Midbrain (tissue), 1 donor: ENCODE measurements at regions not wholly inside any gene's neighbourhood (a gene's known extent, or its start where the extent isn't known, plus 50 kb on each side); places are given as distances from the start of the nearest gene placed in this dataset.

Experiments used
- DNase-seq: peaks from one replicate; lab custom pipeline; 2025; lab: John Stamatoyannopoulos, UW

DNA sequence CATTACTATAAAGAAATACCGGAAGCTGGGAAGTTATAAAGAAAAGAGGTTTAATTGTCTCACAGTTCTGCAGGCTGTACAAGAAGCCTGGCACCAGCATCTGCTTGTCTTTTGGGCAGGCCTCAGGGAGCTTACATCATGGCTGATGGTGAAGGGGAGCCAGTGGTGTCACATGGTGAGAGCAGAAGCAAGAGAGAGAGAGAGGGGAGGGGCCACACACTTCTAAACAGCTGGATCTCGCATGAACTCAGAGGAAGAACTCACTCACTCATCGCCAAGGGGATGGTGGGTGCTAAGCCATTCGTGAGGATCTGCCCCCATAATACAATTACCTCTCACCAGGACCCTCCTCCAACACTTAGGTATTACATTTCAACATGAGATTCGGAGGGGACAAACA, 51.8 kb upstream of the ANKRD34C start:
- DNase-seq, result no peak

DNA sequence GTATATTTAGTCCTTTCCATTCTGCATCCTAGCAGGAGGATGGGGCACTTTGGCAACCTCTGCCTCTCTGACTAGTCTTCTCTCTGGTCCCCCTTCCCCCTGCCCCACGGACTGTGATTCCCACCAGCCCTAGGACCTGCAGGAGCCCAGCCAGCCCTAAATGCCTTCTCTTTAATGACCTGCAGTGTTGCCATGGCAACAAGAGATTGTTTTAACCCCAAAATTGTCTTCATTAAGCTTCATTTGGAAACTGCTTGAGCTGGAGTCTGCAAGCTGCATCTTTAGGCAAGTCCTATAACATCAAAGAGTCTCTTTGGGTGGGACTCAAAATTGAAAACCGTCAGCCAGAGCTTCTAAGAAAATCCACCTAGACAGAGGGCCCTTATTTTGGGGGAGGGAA, 59.7 kb upstream of the ANKRD34C start:
- DNase-seq, result no peak

DNA sequence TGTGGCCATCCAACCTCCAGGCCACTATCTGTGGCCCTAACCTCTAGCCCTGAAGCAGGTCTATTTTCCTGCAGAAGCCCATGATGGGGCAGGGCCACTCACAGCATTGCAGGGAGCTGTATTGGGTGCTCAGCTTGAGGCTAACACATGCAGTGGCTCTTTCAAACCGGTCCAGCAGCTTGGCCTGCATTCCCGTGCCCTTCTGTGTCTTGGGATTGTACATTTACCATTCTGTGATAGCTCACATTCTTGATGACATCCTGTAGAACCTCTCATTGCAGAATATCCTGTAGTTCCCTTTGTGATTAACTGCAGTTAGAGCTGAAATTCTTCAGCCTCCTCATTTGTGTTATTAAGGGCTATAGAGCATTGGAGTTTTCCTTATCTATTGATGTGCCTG, 60.8 kb upstream of the ANKRD34C start:
- no peak for DNase-seq

DNA sequence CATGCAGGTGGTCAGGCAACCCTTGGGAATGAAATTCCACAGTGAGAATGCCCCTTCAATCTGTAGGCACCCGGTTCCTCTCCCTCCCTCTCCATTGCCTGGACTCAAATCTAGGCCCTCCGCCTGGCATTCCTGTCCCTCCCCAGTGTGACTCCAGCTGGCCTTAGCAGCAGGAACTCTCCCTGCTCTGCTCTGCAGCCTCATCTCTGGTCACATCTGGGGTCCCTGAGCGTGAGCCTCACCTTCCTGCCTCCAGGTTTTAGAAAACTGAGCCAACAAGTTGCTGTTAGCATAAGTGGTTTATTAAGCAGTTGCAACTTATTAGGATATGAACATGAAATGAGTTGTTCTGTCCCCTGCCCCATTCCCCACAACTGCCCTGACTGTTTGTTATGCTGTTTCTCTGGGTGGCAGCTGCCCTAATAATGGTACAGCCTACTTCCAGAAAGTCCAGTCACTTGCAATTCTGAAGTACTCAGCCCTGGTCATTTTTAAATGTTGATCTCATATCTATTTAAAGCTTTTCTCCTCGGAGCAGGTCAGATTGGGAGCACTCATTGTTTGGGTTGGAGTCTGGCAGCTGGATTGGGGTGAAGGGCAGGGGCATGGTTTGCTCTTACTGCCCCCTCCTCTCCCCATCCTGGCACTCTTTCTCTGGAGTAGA, 63.0 kb upstream of the ANKRD34C start:
- DNase-seq, result no peak

DNA sequence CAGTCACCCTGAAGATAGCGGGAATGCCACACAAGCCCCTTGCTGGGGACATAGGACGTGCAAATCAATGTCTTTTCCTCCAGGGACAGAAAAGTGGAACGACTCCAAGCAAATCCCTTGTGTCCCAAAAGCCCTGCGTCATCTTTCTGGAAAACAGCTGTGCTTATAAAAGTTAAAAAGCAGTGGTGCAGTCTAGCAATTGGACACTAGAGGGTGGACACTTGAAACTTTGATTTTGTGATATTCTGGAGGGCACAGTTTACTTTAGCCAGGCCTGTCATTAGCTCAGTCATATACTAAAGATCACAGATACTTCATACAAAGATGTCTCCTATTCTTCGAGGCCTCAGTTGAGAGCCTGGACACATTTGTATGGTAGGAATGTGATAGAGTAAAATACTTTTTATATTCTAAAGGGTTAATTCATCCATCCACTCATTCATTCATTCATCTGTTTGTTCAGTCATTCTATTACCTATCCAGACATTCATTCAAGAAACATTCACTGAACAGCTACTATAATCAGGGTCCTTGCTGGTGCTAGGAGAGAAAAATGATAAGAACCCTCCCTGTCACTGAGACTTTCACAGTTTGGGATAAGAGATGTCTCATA, 63.8 kb upstream of the ANKRD34C start:
- DNase-seq, result no peak

DNA sequence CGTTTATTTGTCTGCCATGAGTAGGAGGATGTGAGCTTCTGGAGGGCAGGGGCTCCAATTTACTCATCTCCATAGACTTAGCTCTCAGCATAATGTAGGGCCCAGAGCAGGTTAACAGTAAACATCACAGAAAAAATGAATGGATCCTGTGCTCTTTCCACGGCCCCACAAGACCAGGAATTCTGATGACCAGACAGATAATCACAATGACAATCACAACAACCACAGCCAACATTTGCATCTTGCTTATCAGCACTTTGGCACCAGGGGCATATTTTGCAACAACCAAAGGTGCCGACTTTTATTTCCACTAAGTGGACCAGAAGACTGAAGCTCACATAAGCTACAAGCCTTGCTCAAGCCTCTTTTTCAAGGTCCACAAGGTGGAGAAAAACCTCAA, 68.9 kb upstream of the ANKRD34C start:
- no peak for DNase-seq

DNA sequence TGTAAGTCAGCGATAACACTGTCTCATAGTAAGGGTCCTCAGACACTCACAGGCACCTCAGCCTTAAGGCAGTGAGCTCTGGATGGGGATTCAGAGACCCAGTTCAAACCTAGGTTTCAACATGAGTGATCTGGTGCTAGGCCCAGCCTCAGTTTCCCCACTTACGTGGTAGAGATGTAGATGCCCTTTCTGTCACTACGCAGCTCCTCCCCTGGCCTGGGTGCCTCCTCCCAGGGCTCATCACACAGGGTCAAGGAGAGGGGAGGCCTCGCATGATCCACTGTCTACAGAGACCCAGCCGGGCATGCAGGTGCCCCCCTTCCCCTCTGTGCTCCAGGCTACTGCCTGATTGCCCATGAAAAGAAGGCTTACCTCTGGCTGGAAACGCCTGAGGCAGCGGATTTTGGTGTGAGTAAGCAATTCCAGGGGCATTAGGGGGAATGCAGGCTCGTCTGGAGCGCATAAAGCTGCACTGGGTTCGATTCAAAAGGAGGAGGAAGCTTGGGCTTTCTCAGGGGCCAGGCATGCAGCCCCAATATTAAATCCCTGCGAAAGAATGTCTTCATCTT, 69.8 kb upstream of the ANKRD34C start:
- DNase-seq, result no peak

DNA sequence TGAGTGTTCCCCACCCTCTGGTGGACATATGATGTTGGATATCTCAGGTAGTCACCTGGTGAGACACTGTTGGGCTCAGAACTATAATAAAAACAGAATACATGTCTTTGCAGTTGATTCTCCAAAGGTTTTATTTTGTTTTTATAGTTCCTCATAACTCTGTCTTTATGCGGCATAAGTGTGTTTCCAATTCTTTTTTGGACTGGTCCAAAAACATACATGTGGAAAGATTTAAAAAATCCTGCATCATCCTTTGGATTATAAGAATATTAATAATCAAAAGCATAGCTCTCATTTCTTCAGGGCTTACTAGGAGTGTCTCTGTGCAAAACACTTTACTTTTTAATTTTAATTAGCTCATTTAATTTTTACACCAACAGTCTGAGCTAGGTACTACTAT, 71.0 kb upstream of the ANKRD34C start:
- no peak for DNase-seq

DNA sequence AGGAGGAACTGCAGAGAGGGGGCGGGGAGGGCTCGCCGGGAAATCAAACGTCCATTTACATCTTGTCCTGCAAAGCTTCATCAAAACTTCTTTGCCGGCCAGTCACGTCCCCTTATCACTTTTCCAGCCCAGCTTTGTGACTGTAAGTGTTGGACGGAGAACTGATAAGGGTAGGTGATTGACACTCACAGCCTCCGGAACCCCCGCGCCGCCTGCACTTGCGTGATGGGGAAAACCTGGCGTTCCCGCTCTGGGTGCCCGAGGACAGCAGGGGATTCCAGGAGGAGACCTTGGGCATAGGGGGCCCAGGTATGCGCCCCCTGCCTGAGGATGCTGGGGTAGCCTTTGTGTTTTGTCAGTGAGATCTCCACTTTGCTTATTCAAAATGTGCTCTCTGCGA, 72.8 kb upstream of the ANKRD34C start:
- no peak for DNase-seq

DNA sequence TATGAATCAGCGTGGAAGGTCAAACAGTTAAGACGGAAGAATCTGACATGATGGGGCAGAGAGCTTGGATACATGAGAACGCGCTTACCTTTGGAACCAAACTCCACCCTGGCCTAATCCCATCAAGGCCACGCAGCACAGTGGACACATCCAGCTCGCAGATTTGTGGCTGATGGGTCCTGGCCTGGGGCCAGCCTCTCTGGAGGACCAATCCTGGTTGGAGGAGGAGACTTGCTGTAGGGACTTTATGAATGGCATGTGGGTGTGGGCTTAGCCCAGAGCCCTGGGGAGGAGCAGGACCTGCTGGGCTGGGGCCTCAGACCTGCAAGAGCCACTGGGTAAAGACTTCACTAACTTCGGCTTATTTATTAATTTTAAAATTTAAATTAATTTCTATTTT, 73.4 kb upstream of the ANKRD34C start:
- DNase-seq, result no peak

DNA sequence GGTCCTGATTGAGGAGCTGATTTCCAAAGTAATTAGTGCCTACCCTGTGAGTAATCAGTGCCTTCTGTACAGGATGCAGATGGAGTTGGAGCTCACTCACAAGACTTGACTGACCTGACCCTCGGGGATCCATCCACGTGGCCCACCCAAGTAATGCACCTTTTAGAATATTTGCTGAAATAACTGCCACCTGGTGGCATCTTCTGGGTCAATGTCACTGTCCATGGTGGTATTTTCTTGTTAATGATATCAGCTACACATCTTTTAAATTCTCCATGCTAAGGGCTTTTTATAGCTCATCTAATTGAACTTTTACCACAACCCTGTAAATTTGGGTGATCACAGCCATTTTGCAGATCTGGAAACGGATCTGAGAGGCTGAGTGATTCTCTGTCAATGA, 74.3 kb upstream of the ANKRD34C start:
- DNase-seq, result no peak

DNA sequence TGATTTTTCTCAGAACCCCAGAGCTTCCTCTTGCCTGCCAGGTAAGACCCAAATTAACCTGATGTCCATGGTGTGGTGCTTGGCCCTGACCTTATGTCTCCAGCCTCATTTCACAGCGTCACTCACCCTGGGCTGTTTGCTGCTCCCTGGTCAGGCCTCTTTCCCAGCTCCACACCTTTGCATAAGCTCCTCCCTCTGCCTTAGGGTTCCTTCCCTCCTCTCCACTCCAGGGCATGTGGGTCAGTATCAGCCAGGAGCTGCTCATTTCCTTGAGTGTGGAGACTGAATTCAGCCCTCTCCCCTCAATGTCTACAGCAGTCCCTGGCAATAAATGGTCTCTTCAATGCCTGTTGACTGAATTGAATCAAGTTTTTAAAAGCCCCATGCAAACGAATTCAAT, 75.6 kb upstream of the ANKRD34C start:
- no peak for DNase-seq

DNA sequence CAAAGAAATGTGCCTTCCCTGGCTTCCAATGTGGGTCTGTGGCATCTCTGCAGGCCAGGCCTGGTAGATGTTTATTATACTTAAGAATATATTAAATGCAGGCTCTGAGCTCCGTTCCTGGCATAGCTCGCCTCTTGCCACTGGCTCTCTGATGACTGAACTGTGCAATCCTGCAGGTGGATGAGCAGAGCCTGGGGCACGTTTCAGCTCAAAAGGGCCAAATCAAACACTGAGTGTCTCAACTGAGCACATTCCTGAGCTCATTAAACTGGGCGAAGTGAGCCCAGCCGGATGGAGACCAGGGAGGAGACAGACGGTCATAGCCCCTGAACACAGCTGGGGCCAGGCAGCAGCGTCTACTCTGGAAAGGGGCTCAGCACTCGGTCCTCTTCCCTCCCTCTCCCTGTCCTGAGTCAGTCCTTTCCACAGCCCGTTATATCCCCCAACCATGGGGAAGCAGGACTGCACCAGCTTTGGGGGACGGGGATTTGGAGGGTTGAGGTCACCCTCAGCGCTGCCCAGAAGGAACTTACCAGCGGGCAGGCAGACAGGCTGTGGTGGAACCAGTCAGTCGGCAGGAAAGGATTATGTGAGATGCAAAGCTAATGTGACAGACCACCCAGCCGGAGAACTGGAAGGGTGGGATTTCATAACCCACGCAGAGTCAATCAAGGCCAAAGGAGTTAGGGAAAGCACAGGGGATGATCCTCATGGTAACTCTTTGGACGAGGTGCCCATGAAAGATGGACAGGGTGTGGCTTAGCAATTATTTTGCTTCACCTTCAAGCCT, 77.4 kb upstream of the ANKRD34C start:
- no peak for DNase-seq

DNA sequence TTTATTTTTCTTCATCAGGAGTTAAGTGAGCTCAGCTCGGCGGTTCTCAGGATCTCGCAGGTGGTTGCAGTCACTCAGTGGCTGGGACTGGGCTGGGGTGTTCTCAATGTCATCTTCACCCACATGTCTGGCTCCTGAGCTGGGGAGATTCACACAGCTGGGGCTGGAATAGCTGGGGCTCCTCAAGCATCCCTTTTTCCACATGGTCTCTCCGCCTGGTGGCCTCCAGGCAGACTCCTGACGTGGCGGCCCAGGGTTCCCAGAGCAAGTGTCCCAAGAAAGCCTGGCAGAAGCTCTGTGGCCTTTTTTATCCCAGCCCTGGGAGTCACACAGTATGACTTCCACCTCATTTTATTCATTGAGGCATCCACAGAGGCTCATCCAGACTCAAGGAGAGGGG, 84.1 kb upstream of the ANKRD34C start:
- no peak for DNase-seq

DNA sequence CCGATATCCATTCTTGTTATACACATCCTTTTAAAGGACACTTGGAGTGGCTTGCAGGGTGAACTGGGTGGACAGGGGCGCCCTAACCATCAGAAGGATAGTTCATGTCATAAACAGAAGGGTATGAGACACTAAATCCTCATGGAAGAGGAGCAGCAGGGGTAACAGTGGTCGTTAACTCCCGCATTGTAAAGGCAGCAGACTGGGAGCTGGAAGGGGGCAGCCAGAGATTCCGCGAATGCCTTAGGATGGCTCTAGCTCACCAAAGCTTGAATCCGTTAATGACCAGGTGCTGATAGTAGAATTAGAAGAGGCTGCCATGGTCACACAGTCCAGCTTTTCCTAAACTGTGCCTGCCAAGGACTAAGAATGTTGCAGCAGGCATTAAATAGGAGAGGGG, 85.2 kb upstream of the ANKRD34C start:
- DNase-seq, result no peak

DNA sequence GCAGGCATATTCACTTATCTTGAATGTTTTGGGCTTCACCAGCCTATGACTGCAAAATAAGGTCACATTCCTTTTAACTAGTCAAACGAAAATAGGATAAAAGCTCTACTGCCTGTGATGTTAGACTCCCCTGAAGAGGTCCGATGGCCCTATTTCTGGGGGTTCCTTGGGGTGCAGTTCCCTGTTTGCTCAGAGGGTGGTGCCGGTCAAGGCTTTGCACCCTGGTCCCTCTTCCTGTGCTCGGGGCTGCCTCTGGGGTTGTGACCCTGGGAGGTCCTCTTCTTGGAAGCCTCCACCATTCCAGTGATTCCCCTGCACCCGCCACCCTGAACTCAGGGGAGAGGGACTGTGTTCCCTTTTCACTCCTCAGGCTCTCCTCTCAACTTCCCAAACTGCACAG, 86.7 kb upstream of the ANKRD34C start:
- no peak for DNase-seq

DNA sequence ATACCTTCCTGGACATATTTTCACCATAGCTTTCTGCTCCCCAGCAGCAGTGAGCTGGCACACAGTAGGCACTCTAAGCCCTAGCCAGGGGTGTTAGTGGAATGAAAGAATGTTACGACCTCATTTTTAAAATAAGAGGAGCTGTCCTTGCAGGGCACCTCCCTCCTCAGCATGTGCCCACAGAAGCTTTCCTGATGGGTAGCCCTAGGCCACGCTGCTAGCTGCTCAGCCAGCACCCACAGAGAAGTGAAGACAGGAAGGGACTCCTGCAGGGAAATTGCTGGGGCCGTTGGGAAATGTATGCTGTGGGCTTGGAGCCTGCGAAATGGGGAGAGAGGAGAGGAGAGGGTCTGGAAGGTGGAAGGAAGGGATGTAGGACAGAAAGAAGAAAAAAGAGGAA, 87.3 kb upstream of the ANKRD34C start:
- no peak for DNase-seq

DNA sequence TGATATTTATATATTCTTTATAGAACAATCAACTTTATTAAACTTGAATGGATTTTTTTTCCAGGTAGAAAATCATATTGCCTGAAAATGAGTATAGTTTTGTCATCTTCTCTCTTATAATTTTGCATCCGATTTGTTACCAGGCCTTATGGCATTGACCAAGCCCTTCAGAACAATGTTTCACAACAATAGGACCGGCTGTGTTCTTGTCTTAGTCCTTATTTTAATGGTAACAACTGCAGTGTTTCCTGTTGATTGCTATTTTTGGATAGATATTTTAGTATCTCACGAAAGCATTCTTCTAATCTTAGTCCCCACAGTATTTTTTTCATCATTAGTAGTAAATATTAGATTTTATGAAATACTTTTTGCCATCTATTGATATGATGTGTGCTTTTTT, 88.1 kb upstream of the ANKRD34C start:
- DNase-seq, result no peak

DNA sequence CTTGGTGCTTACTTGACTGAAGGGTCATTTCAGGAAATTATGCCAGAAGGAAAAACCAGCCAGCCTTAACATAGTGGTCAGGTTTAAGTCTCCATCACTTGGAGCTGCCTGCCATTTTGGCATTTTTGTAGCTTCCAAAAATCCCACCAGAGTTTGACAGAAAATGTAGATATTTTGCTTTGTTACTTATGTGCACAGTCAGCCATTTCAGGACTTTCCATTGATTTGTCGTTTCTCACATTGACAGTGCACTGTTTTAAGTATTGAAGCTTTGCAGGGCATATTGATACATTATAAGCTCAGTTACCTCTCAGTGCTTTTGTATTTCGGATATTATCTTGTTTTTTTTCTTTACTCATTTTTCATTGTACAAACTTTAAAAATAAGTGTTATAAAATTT, 89.0 kb upstream of the ANKRD34C start:
- DNase-seq, result no peak

DNA sequence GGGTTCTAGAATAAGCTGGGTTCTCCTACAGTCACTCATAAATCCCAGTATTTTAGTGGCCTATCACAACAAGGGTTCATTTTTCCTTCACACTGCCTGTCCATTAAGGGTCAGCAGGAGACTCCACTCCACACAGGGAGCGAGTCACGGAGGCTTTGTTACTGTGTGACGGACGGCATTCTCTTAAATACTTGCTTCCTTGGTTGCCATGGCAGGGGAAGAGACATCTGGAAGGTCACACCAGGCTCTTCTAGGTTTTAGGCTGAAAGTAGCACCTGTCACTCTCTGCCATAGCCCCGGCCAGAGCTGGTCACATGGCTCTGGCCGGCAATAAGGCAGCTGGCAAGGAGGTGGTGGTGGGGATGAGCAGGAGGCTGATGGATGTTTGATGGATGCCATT, 89.4 kb upstream of the ANKRD34C start:
- no peak for DNase-seq

DNA sequence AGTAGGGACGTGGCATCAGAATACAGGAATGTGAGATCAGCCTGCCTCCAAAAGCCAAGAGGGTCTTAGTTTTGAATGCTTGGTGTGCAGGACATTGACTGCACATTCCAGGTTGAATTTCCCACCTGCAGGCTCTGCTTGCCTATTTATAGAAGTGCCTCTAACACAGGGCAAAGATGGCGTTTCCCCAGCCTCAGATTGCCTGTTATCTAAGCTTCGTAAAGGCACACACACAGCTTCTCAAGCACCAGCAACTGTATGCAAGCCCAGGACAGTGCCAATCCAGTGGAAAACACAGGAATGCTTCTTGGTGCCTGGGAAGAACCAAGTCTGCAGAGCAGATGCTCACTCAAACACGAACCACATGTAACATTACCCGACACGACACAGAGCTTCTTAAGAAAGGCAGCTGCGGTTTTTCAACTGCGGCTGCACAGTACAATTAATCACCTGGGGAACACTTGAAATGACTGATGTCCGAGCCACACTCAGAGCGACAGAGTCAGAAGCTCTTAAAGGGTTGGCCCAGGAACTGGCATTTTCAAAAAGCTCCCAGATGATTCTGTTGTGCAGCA, 90.0 kb upstream of the ANKRD34C start:
- no peak for DNase-seq

DNA sequence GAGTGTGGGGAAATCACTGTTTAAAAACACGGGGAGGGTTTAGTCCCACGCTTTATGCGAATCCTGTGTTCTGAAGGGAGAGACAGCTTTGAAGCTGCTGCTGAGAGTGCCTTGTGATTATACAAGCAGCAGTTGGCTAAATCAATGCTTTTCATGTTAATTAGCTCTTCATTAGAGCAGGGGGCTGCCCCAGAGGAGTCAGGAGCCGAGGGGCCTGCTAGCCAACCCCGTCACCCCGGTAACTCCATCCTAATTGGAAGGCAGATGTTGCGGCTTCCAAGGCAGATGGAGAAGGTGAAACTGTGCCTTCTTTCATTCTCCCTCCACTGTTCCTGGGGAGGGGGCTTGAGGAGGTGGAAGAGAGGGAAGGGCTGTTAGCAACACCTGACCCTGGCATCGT, 92.4 kb upstream of the ANKRD34C start:
- no peak for DNase-seq

DNA sequence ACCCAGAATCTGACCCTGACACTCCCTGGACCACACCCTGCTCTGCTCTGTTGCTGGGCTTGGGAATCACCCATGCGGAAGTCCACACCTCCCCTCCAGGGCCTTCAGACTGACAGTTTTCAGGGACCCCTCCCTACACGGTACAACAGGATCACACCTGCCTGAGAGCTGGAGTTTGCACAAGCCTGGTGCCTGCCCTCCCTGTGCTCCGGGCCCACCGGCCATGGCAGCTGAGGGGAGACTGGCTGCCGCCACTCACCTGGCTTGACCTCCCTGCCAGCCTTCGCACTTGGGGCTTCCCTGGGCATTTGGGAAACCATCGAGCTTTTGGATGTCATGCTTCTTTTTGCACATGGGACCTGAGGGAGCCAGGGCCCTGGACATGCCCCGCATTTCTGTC, 95.9 kb upstream of the ANKRD34C start:
- no peak for DNase-seq
